ENCODE measurements at regions not wholly inside any gene's neighbourhood (a gene's known extent, or its start where the extent isn't known, plus 50 kb on each side); places are given as distances from the start of the nearest gene placed in this dataset.

DNA sequence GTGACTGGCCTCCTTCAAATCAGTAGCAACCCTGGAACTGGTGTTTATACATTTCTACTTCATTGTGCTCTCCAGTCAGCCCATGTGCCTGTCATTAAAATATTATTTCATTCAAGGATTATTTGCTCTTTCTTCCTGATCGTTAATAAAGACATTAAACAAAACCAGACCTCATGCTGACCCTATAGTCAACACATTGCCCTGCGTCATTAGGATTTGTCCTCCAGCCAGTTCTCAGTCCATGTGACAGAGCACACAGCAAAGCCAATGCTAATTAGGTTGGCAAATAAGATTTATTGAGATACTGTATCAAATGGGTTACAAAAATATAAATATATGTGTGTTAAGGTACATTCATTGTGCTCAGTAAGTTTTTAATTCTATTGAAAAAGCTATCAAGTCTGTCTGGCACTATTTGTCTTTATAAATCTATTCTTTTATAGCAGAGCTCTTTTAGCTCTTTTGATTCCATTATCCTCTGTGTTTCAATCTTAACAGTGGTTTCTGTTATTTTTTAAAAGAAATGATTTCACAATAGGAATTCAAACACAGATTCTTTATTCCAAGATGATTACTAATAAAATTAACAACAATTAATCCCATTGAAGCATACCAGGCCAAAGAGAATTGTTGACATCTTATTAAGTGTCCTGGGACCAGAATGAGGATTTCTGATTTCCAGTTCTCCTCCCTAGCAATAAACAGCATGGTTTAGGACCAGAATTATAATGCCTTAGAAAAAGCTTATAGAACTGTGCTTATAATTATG, 209.4 kb upstream of the RGMB start:
- 47% methylated on average over 2 of the region's 2 CpGs for WGBS (ENCODE audit: low lambda C conversion rate, missing lambda C conversion rate)
- H3K36me3 ChIP-seq (replicated peaks; ENCODE audit: insufficient read depth, low read depth) = no peaks in the 10 kb centered on the region

DNA sequence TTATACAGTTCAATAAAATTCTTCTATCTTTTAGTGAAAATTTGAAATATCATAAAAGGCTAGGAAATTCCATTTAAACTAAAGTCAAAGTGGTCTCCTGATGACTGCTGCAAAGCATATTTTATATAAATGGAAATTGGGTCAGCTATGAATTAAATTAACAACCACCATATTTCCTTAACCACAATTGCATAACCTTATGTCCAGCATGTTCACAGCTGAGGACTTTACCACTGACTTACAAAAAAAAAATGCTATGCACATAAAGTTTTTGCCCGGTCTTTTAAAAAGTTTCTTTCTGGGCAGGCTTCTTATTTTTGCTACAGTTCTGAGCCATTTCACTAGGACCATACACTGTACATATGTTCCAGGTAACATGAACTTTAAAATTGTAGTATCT, 208.6 kb upstream of the RGMB start:
- no peak for DNase-seq (ENCODE audit: low spot score)
- Histone ChIP-seq H3K79me2 (no peaks in the 10 kb centered on the region), H2AFZ (no peak overlapping the region), H4K20me1 (ENCODE audit: insufficient read depth, poor library complexity, severe bottlenecking) (no peaks in the 10 kb centered on the region), H3K27me3 (no peaks in the 10 kb centered on the region), H3K4me3 (no peak overlapping the region), H3K4me2 (no peak overlapping the region), H3K9me2 (replicated peaks; ENCODE audit: insufficient read depth) (no peaks in the 10 kb centered on the region), H3K9me3 (ENCODE audit: low read depth) (no peaks in the 10 kb centered on the region), H3K4me1 (ENCODE audit: insufficient read depth) (peaks cover 9% of the 10 kb centered on the region), H3K27ac (no peak overlapping the region), H3K36me3 (replicated peaks; ENCODE audit: insufficient read depth, low read depth) (no peaks in the 10 kb centered on the region)
- TF ChIP-seq EZH2 (IDR thresholded peaks at IDR 0.05; ENCODE audit: borderline replicate concordance) = no peak
- no peak for TF ChIP-seq EZH2phosphoT487 (IDR thresholded peaks at IDR 0.05; ENCODE audit: low read depth, severe bottlenecking, unreplicated experiment)
- TF ChIP-seq CTCF (IDR thresholded peaks at IDR 0.05; ENCODE audit: poor library complexity) = no peak
- WGBS (ENCODE audit: low lambda C conversion rate, missing lambda C conversion rate) = 92% methylated on average over 1 of the region's 1 CpG

More for the DNA sequence above, 209.4 kb upstream of the RGMB start:
- Histone ChIP-seq H3K27ac (no peak overlapping the region), H3K9me2 (replicated peaks; ENCODE audit: insufficient read depth) (no peaks in the 10 kb centered on the region), H3K79me2 (no peaks in the 10 kb centered on the region), H3K4me3 (no peak overlapping the region), H3K27me3 (no peaks in the 10 kb centered on the region), H3K9me3 (ENCODE audit: low read depth) (no peaks in the 10 kb centered on the region), H2AFZ (no peak overlapping the region), H3K4me1 (ENCODE audit: insufficient read depth) (peaks cover 9% of the 10 kb centered on the region), H3K4me2 (peak overlapping the region; percentile 22), H4K20me1 (ENCODE audit: insufficient read depth, poor library complexity, severe bottlenecking) (no peaks in the 10 kb centered on the region)
- TF ChIP-seq EZH2phosphoT487 (IDR thresholded peaks at IDR 0.05; ENCODE audit: low read depth, severe bottlenecking, unreplicated experiment) (no peak), EZH2 (IDR thresholded peaks at IDR 0.05; ENCODE audit: borderline replicate concordance) (no peak), CTCF (IDR thresholded peaks at IDR 0.05; ENCODE audit: poor library complexity) (no peak)
- no peak for DNase-seq (ENCODE audit: low spot score)

- no peaks in the 10 kb centered on the region for H3K27me3 ChIP-seq
- H3K36me3 ChIP-seq (replicated peaks; ENCODE audit: insufficient read depth, low read depth) = no peaks in the 10 kb centered on the region
- no peaks in the 10 kb centered on the region for H3K9me2 ChIP-seq (replicated peaks; ENCODE audit: insufficient read depth)
- no peak overlapping the region for H3K4me3 ChIP-seq
- no peaks in the 10 kb centered on the region for H3K79me2 ChIP-seq
- TF ChIP-seq EZH2phosphoT487 (IDR thresholded peaks at IDR 0.05; ENCODE audit: low read depth, severe bottlenecking, unreplicated experiment) = no peak
- no peak for TF ChIP-seq EZH2 (IDR thresholded peaks at IDR 0.05; ENCODE audit: borderline replicate concordance)
- TF ChIP-seq CTCF (IDR thresholded peaks at IDR 0.05; ENCODE audit: poor library complexity) = no peak
- H4K20me1 ChIP-seq (ENCODE audit: insufficient read depth, poor library complexity, severe bottlenecking) = no peaks in the 10 kb centered on the region
- H3K4me2 ChIP-seq = no peak overlapping the region
- no peak overlapping the region for H2AFZ ChIP-seq
- H3K4me1 ChIP-seq (ENCODE audit: insufficient read depth) = peaks cover 9% of the 10 kb centered on the region
- no peak for DNase-seq (ENCODE audit: low spot score)
- no peaks in the 10 kb centered on the region for H3K9me3 ChIP-seq (ENCODE audit: low read depth)
- no peak overlapping the region for H3K27ac ChIP-seq
- 78% methylated on average over 1 of the region's 1 CpG for WGBS (ENCODE audit: low lambda C conversion rate, missing lambda C conversion rate)
These were observed 205.1 kb upstream of the RGMB start for GRCh38 chr5:98568336-98568735.
